AG10803 (cell line): ENCODE measurements at regions not wholly inside any gene's neighbourhood (a gene's known extent, or its start where the extent isn't known, plus 50 kb on each side); places are given as distances from the start of the nearest gene placed in this dataset.
A peak's percentile ranks its signal among the peaks of the same experiment; 100 is the strongest.

Experiments used
- DNase-seq: peaks from one replicate; pipeline ENCODE4 v3.0.0; 2010; ENCODE audit warnings: low read depth
- H3K4me3 ChIP-seq: 2 replicates; pipeline ENCODE4 v1.5.1; 2011; ENCODE audit warnings: mild to moderate bottlenecking, low read length, control low read depth
- CTCF ChIP-seq: conservative IDR thresholded peaks from 2 replicates; pipeline ENCODE4 v1.5.1; 2011; ENCODE audit warnings: mild to moderate bottlenecking, low read length, control low read depth, inconsistent platforms

GRCh38 chr11:129324533-129325175 lies 51.0 kb upstream of the BARX2 start:
- peak overlapping the region; percentile 25 for H3K4me3 ChIP-seq
- TF ChIP-seq CTCF: no peak
- DNase-seq: peak; percentile 14

GRCh38 chr11:129323896-129324502 lies 51.6 kb upstream of the BARX2 start:
- DNase-seq: peak; percentile 76
- no peak for TF ChIP-seq CTCF
- peak overlapping the region; percentile 25 for H3K4me3 ChIP-seq

- no peak for DNase-seq
- TF ChIP-seq CTCF: no peak
- no peak overlapping the region for H3K4me3 ChIP-seq
Observed at GRCh38 chr11:129322941-129323340, 52.7 kb upstream of the BARX2 start.

- no peak overlapping the region for H3K4me3 ChIP-seq
- no peak for TF ChIP-seq CTCF
- no peak for DNase-seq
Observed at GRCh38 chr11:129321076-129321475, 54.6 kb upstream of the BARX2 start.

GRCh38 chr11:129320494-129320893 lies 55.2 kb upstream of the BARX2 start:
- no peak for DNase-seq
- TF ChIP-seq CTCF: no peak

GRCh38 chr11:129319751-129320150 lies 55.9 kb upstream of the BARX2 start:
- H3K4me3 ChIP-seq: no peak overlapping the region
- DNase-seq: no peak
- TF ChIP-seq CTCF: no peak

More at GRCh38 chr11:129320494-129320893, 55.2 kb upstream of the BARX2 start:
- no peak overlapping the region for H3K4me3 ChIP-seq

- no peak overlapping the region for H3K4me3 ChIP-seq
- TF ChIP-seq CTCF: no peak
- no peak for DNase-seq
Observed at GRCh38 chr11:129319201-129319600, 56.4 kb upstream of the BARX2 start.
